RWPE2 (cell line): ENCODE measurements at regions not wholly inside any gene's neighbourhood (a gene's known extent, or its start where the extent isn't known, plus 50 kb on each side); places are given as distances from the start of the nearest gene placed in this dataset.

Experiments used
- ATAC-seq: fragments of 200-7000 bp; cut with Tn5 transposase; 3 replicates; pipeline ENCODE4 v1.9.1; 2021; ENCODE audit warnings: low read depth
- DNase-seq: peaks from one replicate; pipeline ENCODE4 v3.0.0-alpha.2; 2020; ENCODE audit warnings: low spot score
- H3K27ac ChIP-seq: fragments of 450-650 bp; 2 replicates; pipeline ENCODE4 v1.5.1; 2017; ENCODE audit warnings: mild to moderate bottlenecking; ENCODE audit not compliant: poor library complexity, severe bottlenecking
- H3K27me3 ChIP-seq: fragments of 250-450 bp; sonication (Bioruptor Pico); 2 replicates; pipeline ENCODE4 v1.5.1; 2021; ENCODE audit warnings: mild to moderate bottlenecking, moderate library complexity; ENCODE audit not compliant: insufficient read depth, poor library complexity, severe bottlenecking
- H3K36me3 ChIP-seq: fragments of 250-450 bp; sonication (Bioruptor Pico); 2 replicates; pipeline ENCODE4 v1.5.1; 2020; ENCODE audit warnings: low read depth, mild to moderate bottlenecking, moderate library complexity
- H3K4me1 ChIP-seq: fragments of 250-450 bp; sonication (Bioruptor Pico); 2 replicates; pipeline ENCODE4 v1.5.1; 2021; ENCODE audit warnings: mild to moderate bottlenecking, moderate library complexity; ENCODE audit not compliant: insufficient read depth, poor library complexity, severe bottlenecking
- H3K4me3 ChIP-seq: fragments of 250-450 bp; sonication (Bioruptor Pico); 2 replicates; pipeline ENCODE4 v1.5.1; 2021; ENCODE audit warnings: mild to moderate bottlenecking, moderate library complexity; ENCODE audit not compliant: severe bottlenecking
- H3K9me3 ChIP-seq: fragments of 250-450 bp; sonication (Bioruptor Pico); 2 replicates; pipeline ENCODE4 v1.5.1; 2021; ENCODE audit warnings: mild to moderate bottlenecking, moderate library complexity; ENCODE audit not compliant: severe bottlenecking
- CTCF ChIP-seq: fragments of 450-650 bp; IDR thresholded peaks from one replicate; pipeline ENCODE4 v1.5.1; 2017; ENCODE audit warnings: mild to moderate bottlenecking, moderate library complexity; ENCODE audit not compliant: poor library complexity, severe bottlenecking

- H3K9me3 ChIP-seq = no peaks in the 10 kb centered on the region
- H3K4me3 ChIP-seq = no peak overlapping the region
- no peak for DNase-seq
- H3K4me1 ChIP-seq = no peaks in the 10 kb centered on the region
- no peaks in the 10 kb centered on the region for H3K27me3 ChIP-seq
- H3K36me3 ChIP-seq = no peaks in the 10 kb centered on the region
- H3K27ac ChIP-seq = no peak overlapping the region
- ATAC-seq = no peak
- no peak for TF ChIP-seq CTCF
Measured at GRCh38 chr15:39066677-39067076, 502.1 kb upstream of the RASGRP1 start.

- Histone ChIP-seq H3K36me3 (no peaks in the 10 kb centered on the region), H3K27me3 (no peaks in the 10 kb centered on the region), H3K4me1 (peaks cover 8% of the 10 kb centered on the region), H3K27ac (no peak overlapping the region), H3K9me3 (no peaks in the 10 kb centered on the region), H3K4me3 (no peak overlapping the region)
- no peak for TF ChIP-seq CTCF
- no peak for DNase-seq
- ATAC-seq = no peak
Measured at GRCh38 chr15:39074341-39074985, 506.4 kb upstream of the THBS1 start.

- H3K27me3 ChIP-seq = no peaks in the 10 kb centered on the region
- no peak overlapping the region for H3K27ac ChIP-seq
- no peak for TF ChIP-seq CTCF
- no peak overlapping the region for H3K4me3 ChIP-seq
- DNase-seq (no peak), ATAC-seq (no peak)
- no peaks in the 10 kb centered on the region for H3K36me3 ChIP-seq
- peaks cover 8% of the 10 kb centered on the region for H3K4me1 ChIP-seq
- H3K9me3 ChIP-seq = no peaks in the 10 kb centered on the region
Measured at GRCh38 chr15:39075311-39075710, 505.6 kb upstream of the THBS1 start.

- DNase-seq = no peak
- no peaks in the 10 kb centered on the region for H3K9me3 ChIP-seq
Measured at GRCh38 chr15:39075756-39076341, 505.0 kb upstream of the THBS1 start.

More at GRCh38 chr15:39075756-39076341, 505.0 kb upstream of the THBS1 start:
- no peak for TF ChIP-seq CTCF
- H3K4me3 ChIP-seq = no peak overlapping the region
- no peak for ATAC-seq
- H3K4me1 ChIP-seq = peaks cover 8% of the 10 kb centered on the region
- H3K27ac ChIP-seq = no peak overlapping the region
- H3K36me3 ChIP-seq = no peaks in the 10 kb centered on the region
- H3K27me3 ChIP-seq = no peaks in the 10 kb centered on the region
